Astrocyte (in vitro differentiated cells and primary cell): ENCODE measurements at regions not wholly inside any gene's neighbourhood (a gene's known extent, or its start where the extent isn't known, plus 50 kb on each side); places are given as distances from the start of the nearest gene placed in this dataset.
A peak's percentile ranks its signal among the peaks of the same experiment; 100 is the strongest.

Experiments
- DNase-seq: peaks from one replicate; pipeline ENCODE4 v3.0.0-alpha.2; 2010; ENCODE audit warnings: low read depth
- FAIRE-seq: peaks from 2 replicates; lab custom pipeline; 2011; peaks lifted over from hg19 to GRCh38; lab: Jason Lieb, UNC
- H2AFZ ChIP-seq: 2 replicates; pipeline ENCODE4 v1.6.0; 2012; ENCODE audit warnings: low read depth, low read length, inconsistent platforms
- H3K27ac ChIP-seq: 2 replicates; pipeline ENCODE4 v1.5.1; 2011; ENCODE audit warnings: low read depth, low read length, inconsistent platforms
- H3K27me3 ChIP-seq: 2 replicates; pipeline ENCODE4 v1.6.0; 2011; ENCODE audit warnings: low read length, inconsistent platforms; ENCODE audit not compliant: insufficient read depth
- H3K36me3 ChIP-seq: 2 replicates; pipeline ENCODE4 v1.5.1; 2011; ENCODE audit warnings: low read length, inconsistent platforms; ENCODE audit not compliant: insufficient read depth
- H3K4me1 ChIP-seq: 2 replicates; pipeline ENCODE4 v1.5.1; 2011; ENCODE audit warnings: low read length, inconsistent platforms; ENCODE audit not compliant: insufficient read depth
- H3K4me2 ChIP-seq: 2 replicates; pipeline ENCODE4 v1.6.0; 2012; ENCODE audit warnings: low read length, inconsistent platforms
- H3K4me3 ChIP-seq: 2 replicates; pipeline ENCODE4 v1.5.1; 2011; ENCODE audit warnings: low read depth, mild to moderate bottlenecking, low read length, inconsistent platforms; ENCODE audit not compliant: insufficient read depth
- H3K79me2 ChIP-seq: 2 replicates; pipeline ENCODE4 v1.6.0; 2012; ENCODE audit warnings: mild to moderate bottlenecking, low read length, inconsistent platforms; ENCODE audit not compliant: insufficient read depth
- H3K9ac ChIP-seq: 2 replicates; pipeline ENCODE4 v1.6.0; 2012; ENCODE audit warnings: mild to moderate bottlenecking, low read length, inconsistent platforms
- H3K9me3 ChIP-seq: 2 replicates; pipeline ENCODE4 v1.5.1; 2012; ENCODE audit warnings: low read depth, mild to moderate bottlenecking, low read length, inconsistent platforms; ENCODE audit not compliant: insufficient read depth
- H4K20me1 ChIP-seq: 2 replicates; pipeline ENCODE4 v1.6.0; 2012; ENCODE audit warnings: low read length, inconsistent platforms; ENCODE audit not compliant: insufficient read depth
- H3K27ac Mint-ChIP-seq: one replicate; pipeline ENCODE4 v1.8.0; 2021; ENCODE audit warnings: mild to moderate bottlenecking, mixed read lengths; ENCODE audit not compliant: unreplicated experiment
- H3K27me3 Mint-ChIP-seq: one replicate; pipeline ENCODE4 v1.8.0; 2021; ENCODE audit warnings: low read depth, mixed read lengths; ENCODE audit not compliant: unreplicated experiment
- H3K36me3 Mint-ChIP-seq: one replicate; pipeline ENCODE4 v1.8.0; 2021; ENCODE audit warnings: low read depth, mixed read lengths; ENCODE audit not compliant: unreplicated experiment
- H3K4me1 Mint-ChIP-seq: one replicate; pipeline ENCODE4 v1.8.0; 2021; ENCODE audit warnings: low read depth, mixed read lengths; ENCODE audit not compliant: unreplicated experiment
- H3K4me3 Mint-ChIP-seq: one replicate; pipeline ENCODE4 v1.8.0; 2021; ENCODE audit warnings: mild to moderate bottlenecking, moderate library complexity, mixed read lengths; ENCODE audit not compliant: unreplicated experiment
- H3K9me3 Mint-ChIP-seq: one replicate; pipeline ENCODE4 v1.8.0; 2021; ENCODE audit warnings: mild to moderate bottlenecking, mixed read lengths; ENCODE audit not compliant: unreplicated experiment
- CTCF ChIP-seq: IDR thresholded peaks from 2 replicates; pipeline ENCODE4 v1.5.1; 2011; ENCODE audit warnings: low read depth, mild to moderate bottlenecking, inconsistent platforms, low read length, moderate library complexity; ENCODE audit not compliant: insufficient read depth
- EZH2 ChIP-seq: IDR thresholded peaks from 2 replicates; pipeline ENCODE4 v1.6.1; 2012; ENCODE audit warnings: mild to moderate bottlenecking, low read length, inconsistent platforms; ENCODE audit not compliant: insufficient read depth

GRCh38 chr4:185915817-185916216 lies 103.8 kb upstream of the SORBS2 start:
- Histone ChIP-seq H4K20me1 (no peaks in the 10 kb centered on the region), H3K27me3 (peaks cover 13% of the 10 kb centered on the region), H3K9me3 (no peaks in the 10 kb centered on the region), H3K4me3 (no peak overlapping the region), H3K36me3 (no peaks in the 10 kb centered on the region), H3K4me1 (peaks cover 19% of the 10 kb centered on the region), H3K79me2 (no peaks in the 10 kb centered on the region), H3K9ac (peak overlapping the region; percentile 79), H3K4me2 (no peak overlapping the region), H2AFZ (no peak overlapping the region), H3K27ac (peak overlapping the region; percentile 88)
- no peak for TF ChIP-seq EZH2
- no peak for TF ChIP-seq CTCF
- Mint-ChIP-seq H3K4me3 (no peak overlapping the region), H3K36me3 (no peaks in the 10 kb centered on the region), H3K27me3 (no peaks in the 10 kb centered on the region), H3K4me1 (peaks cover 20% of the 10 kb centered on the region), H3K27ac (no peak overlapping the region), H3K9me3 (peaks cover 3% of the 10 kb centered on the region)
- FAIRE-seq = no peak
- DNase-seq = no peak

- Mint-ChIP-seq H3K9me3 (peaks cover 3% of the 10 kb centered on the region), H3K4me1 (peaks cover 22% of the 10 kb centered on the region), H3K27me3 (no peaks in the 10 kb centered on the region), H3K27ac (no peak overlapping the region), H3K4me3 (no peak overlapping the region), H3K36me3 (no peaks in the 10 kb centered on the region)
- Histone ChIP-seq H3K9me3 (no peaks in the 10 kb centered on the region), H3K27me3 (peaks cover 13% of the 10 kb centered on the region), H4K20me1 (no peaks in the 10 kb centered on the region), H3K4me3 (no peak overlapping the region), H3K79me2 (no peaks in the 10 kb centered on the region), H2AFZ (no peak overlapping the region), H3K4me1 (peaks cover 19% of the 10 kb centered on the region), H3K4me2 (no peak overlapping the region), H3K9ac (no peak overlapping the region), H3K36me3 (no peaks in the 10 kb centered on the region), H3K27ac (no peak overlapping the region)
- FAIRE-seq (no peak), DNase-seq (no peak)
- TF ChIP-seq CTCF = no peak
- no peak for TF ChIP-seq EZH2
These were observed 104.2 kb upstream of the SORBS2 start for GRCh38 chr4:185916231-185916630.

- FAIRE-seq = peak; percentile 69
- Mint-ChIP-seq H3K27ac (no peak overlapping the region), H3K36me3 (no peaks in the 10 kb centered on the region)
These were observed 104.7 kb upstream of the SORBS2 start for GRCh38 chr4:185916683-185917082.

More at GRCh38 chr4:185916683-185917082, 104.7 kb upstream of the SORBS2 start:
- peaks cover 13% of the 10 kb centered on the region for H3K27me3 ChIP-seq
- Mint-ChIP-seq H3K9me3 (peaks cover 3% of the 10 kb centered on the region), H3K27me3 (no peaks in the 10 kb centered on the region), H3K4me3 (no peak overlapping the region), H3K4me1 (peaks cover 25% of the 10 kb centered on the region)
- H3K4me3 ChIP-seq = no peak overlapping the region
- no peaks in the 10 kb centered on the region for H3K9me3 ChIP-seq
- no peaks in the 10 kb centered on the region for H3K79me2 ChIP-seq
- no peak for DNase-seq
- TF ChIP-seq EZH2 (no peak), CTCF (no peak)
- H3K4me1 ChIP-seq = peaks cover 21% of the 10 kb centered on the region
- no peak overlapping the region for H2AFZ ChIP-seq
- H3K4me2 ChIP-seq = no peak overlapping the region
- H3K27ac ChIP-seq = no peak overlapping the region
- no peaks in the 10 kb centered on the region for H3K36me3 ChIP-seq
- H4K20me1 ChIP-seq = no peaks in the 10 kb centered on the region
- H3K9ac ChIP-seq = no peak overlapping the region
